Mesenchymal stem cell (in vitro differentiated cells and primary cell): ENCODE measurements at regions not wholly inside any gene's neighbourhood (a gene's known extent, or its start where the extent isn't known, plus 50 kb on each side); places are given as distances from the start of the nearest gene placed in this dataset.
A peak's percentile ranks its signal among the peaks of the same experiment; 100 is the strongest.

ENCODE experiments used
- DNase-seq: peaks from one replicate; pipeline ENCODE4 v3.0.0-alpha.2; 2013
- H2AFZ ChIP-seq: one replicate; pipeline ENCODE4 v1.6.1; 2013; ENCODE audit warnings: low read depth, mild to moderate bottlenecking, control low read depth, inconsistent platforms, low read length, moderate library complexity
- H2AK5ac ChIP-seq: 2 replicates; pipeline ENCODE4 v1.6.1; 2013; ENCODE audit warnings: low read length, moderate library complexity, mild to moderate bottlenecking, inconsistent platforms; ENCODE audit not compliant: severe bottlenecking
- H2BK120ac ChIP-seq: one replicate; pipeline ENCODE4 v1.6.1; 2013; ENCODE audit warnings: low read depth, mild to moderate bottlenecking, inconsistent platforms, low read length, moderate library complexity
- H2BK12ac ChIP-seq, 2 experiments: one replicate each; pipeline ENCODE4 v1.6.1; 2013; ENCODE audit warnings: inconsistent platforms in 2 of 2, low read length in 2 of 2, mild to moderate bottlenecking in 2 of 2, moderate library complexity in 2 of 2, control low read depth in 1 of 2
- H2BK15ac ChIP-seq: one replicate; pipeline ENCODE4 v1.6.1; 2013; ENCODE audit warnings: mild to moderate bottlenecking, low read depth, inconsistent platforms; ENCODE audit not compliant: poor library complexity, severe bottlenecking
- H2BK5ac ChIP-seq: 2 replicates; pipeline ENCODE4 v1.6.1; 2013; ENCODE audit warnings: low read depth, mild to moderate bottlenecking, low read length, control low read depth, inconsistent platforms; ENCODE audit not compliant: poor library complexity, severe bottlenecking
- H3K14ac ChIP-seq, 2 experiments: one replicate each; pipeline ENCODE4 v1.6.1; 2013; ENCODE audit warnings: inconsistent platforms in 2 of 2, low read length in 2 of 2, control low read depth in 1 of 2, mild to moderate bottlenecking in 1 of 2, moderate library complexity in 1 of 2
- H3K18ac ChIP-seq, 2 experiments: one replicate each; pipeline ENCODE4 v1.6.1; 2013; ENCODE audit warnings: inconsistent platforms in 2 of 2, low read length in 2 of 2, control low read depth in 1 of 2, low read depth in 1 of 2, mild to moderate bottlenecking in 1 of 2
- H3K23ac ChIP-seq, 2 experiments: one replicate each; pipeline ENCODE4 v1.6.1; 2013; ENCODE audit warnings: inconsistent platforms in 2 of 2, low read length in 2 of 2, mild to moderate bottlenecking in 2 of 2, moderate library complexity in 2 of 2, control low read depth in 1 of 2
- H3K27ac ChIP-seq: 2 replicates; pipeline ENCODE4 v1.5.1; 2013; ENCODE audit warnings: mild to moderate bottlenecking, moderate library complexity, low read length, control low read depth, inconsistent platforms; ENCODE audit not compliant: poor library complexity, severe bottlenecking
- H3K27me3 ChIP-seq, 2 experiments: 2 replicates each; pipeline versions ENCODE4 v1.6.1 to v1.7.0; 2013; ENCODE audit warnings: low read length in 2 of 2, mild to moderate bottlenecking in 2 of 2, moderate library complexity in 2 of 2, control low read depth in 1 of 2, inconsistent platforms in 1 of 2; ENCODE audit not compliant: control insufficient read depth in 1 of 2, insufficient read depth in 1 of 2
- H3K36me3 ChIP-seq, 2 experiments: 2 replicates each; pipeline versions ENCODE4 v1.6.1 to v1.7.0; 2013; ENCODE audit warnings: low read length in 2 of 2, control low read depth in 1 of 2, inconsistent platforms in 1 of 2, low read depth in 1 of 2, mild to moderate bottlenecking in 1 of 2; ENCODE audit not compliant: insufficient read depth in 2 of 2, control insufficient read depth in 1 of 2
- H3K4ac ChIP-seq, 2 experiments: one replicate each; pipeline ENCODE4 v1.6.1; 2013; ENCODE audit warnings: inconsistent platforms in 2 of 2, low read length in 2 of 2, mild to moderate bottlenecking in 2 of 2, moderate library complexity in 2 of 2, control low read depth in 1 of 2, low read depth in 1 of 2
- H3K4me1 ChIP-seq: 2 replicates; pipeline ENCODE4 v1.6.1; 2013; ENCODE audit warnings: low read depth, low read length, control low read depth; ENCODE audit not compliant: control insufficient read depth, insufficient read depth
- H3K4me2 ChIP-seq: 2 replicates; pipeline ENCODE4 v1.6.1; 2013; ENCODE audit warnings: low read length, mild to moderate bottlenecking, inconsistent platforms; ENCODE audit not compliant: poor library complexity, severe bottlenecking
- H3K4me3 ChIP-seq, 2 experiments: 2 replicates each; pipeline versions ENCODE4 v1.5.1 to v1.7.0; 2013; ENCODE audit warnings: low read length in 2 of 2, mild to moderate bottlenecking in 2 of 2, control low read depth in 1 of 2, low read depth in 1 of 2; ENCODE audit not compliant: insufficient read depth in 1 of 2
- H3K79me1 ChIP-seq: replicated peaks from 2 replicates; pipeline ENCODE4 v1.6.1; 2013; ENCODE audit warnings: mild to moderate bottlenecking, control low read depth, low read length, inconsistent platforms; ENCODE audit not compliant: poor library complexity, severe bottlenecking
- H3K9ac ChIP-seq: 2 replicates; pipeline ENCODE4 v1.7.0; 2013; ENCODE audit warnings: mild to moderate bottlenecking, low read length, moderate library complexity
- H3K9me3 ChIP-seq: 2 replicates; pipeline ENCODE4 v1.7.0; 2013; ENCODE audit warnings: mild to moderate bottlenecking, low read length; ENCODE audit not compliant: control insufficient read depth
- H4K8ac ChIP-seq: one replicate; pipeline ENCODE4 v1.6.1; 2013; ENCODE audit warnings: inconsistent platforms, mild to moderate bottlenecking, low read length, moderate library complexity
- H4K91ac ChIP-seq: one replicate; pipeline ENCODE4 v1.6.1; 2013; ENCODE audit warnings: mild to moderate bottlenecking, low read length, inconsistent platforms
- WGBS: methylation state at CpG from one replicate; pipeline ENCODE4 v1.1.7; 2013; ENCODE audit warnings: mixed read lengths; 5-methylcytosine and 5-hydroxymethylcytosine counted together

DNA sequence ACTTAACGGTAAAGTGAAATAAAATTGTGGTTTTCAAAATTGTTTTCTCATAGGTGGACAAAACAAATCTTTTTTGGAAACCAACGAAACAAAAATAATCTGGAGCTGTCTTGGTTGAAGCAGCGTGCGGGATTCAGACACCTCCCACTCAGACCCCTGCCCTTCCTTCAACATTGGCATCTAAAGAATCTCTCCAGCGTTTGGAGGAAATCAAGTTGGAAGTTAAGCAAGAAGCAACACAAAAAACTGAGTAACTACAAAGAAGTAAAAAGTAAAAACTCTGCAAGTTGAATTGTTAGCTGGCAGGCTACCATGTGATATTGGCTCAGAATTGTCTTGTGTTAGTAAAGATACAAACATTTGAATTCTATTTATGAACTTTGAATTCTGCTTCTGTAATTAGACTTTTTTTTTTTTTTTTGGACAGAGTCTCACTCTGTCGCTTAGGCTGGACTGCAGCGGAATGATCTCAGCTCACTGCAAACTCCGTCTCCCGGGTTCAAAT, 361.0 kb upstream of the PMFBP1 start:
- H3K4me2 ChIP-seq, result no peak overlapping the region
- no peak overlapping the region for H4K8ac ChIP-seq
- no peaks in the 10 kb centered on the region for H3K4me1 ChIP-seq
- no peak overlapping the region for H3K9ac ChIP-seq
- H3K27ac ChIP-seq, result no peak overlapping the region
- no peak overlapping the region for H3K14ac ChIP-seq
- 92% methylated on average over 8 of the region's 9 CpGs for WGBS
- no peaks in the 10 kb centered on the region for H3K36me3 ChIP-seq
- H2AFZ ChIP-seq, result no peak overlapping the region
- H3K79me1 ChIP-seq, result no peaks in the 10 kb centered on the region
- H3K4me3 ChIP-seq, result no peak overlapping the region
- H3K18ac ChIP-seq, result no peak overlapping the region
- no peak for DNase-seq
- no peak overlapping the region for H2BK15ac ChIP-seq
- H3K9me3 ChIP-seq, result no peaks in the 10 kb centered on the region
- H2BK12ac ChIP-seq, result no peak overlapping the region
- H2AK5ac ChIP-seq, result no peak overlapping the region
- no peak overlapping the region for H4K91ac ChIP-seq
- no peak overlapping the region for H2BK5ac ChIP-seq
- H3K27me3 ChIP-seq, result no peaks in the 10 kb centered on the region
- no peak overlapping the region for H3K4ac ChIP-seq
- no peak overlapping the region for H3K23ac ChIP-seq
- no peak overlapping the region for H2BK120ac ChIP-seq

DNA sequence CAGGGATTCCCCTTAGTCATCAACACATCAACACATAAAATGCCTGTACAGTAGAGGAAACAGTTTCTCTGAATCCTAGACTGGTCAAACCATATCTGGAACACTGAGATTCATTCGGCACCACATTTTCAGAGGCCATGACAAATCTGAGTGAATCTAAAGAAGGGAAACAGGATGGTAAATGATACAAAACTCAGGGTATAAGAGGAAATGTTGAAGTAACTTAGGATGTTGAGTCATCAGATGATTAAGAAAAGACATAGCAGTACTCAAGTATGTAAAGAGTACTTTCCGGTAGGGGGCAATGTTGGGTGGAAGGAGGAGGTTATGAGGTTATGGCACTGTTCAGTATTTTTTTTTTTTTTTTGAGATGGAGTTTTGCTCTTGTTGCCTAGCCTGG, 358.5 kb upstream of the PMFBP1 start:
- 49% methylated on average over 2 of the region's 2 CpGs for WGBS
- no peak overlapping the region for H2BK120ac ChIP-seq
- no peak overlapping the region for H3K4ac ChIP-seq
- no peak overlapping the region for H3K23ac ChIP-seq
- H3K9me3 ChIP-seq, result no peaks in the 10 kb centered on the region
- H3K4me1 ChIP-seq, result no peaks in the 10 kb centered on the region
- no peak overlapping the region for H2BK5ac ChIP-seq
- no peak overlapping the region for H2BK12ac ChIP-seq
- H3K27me3 ChIP-seq, result no peaks in the 10 kb centered on the region
- no peak overlapping the region for H3K4me2 ChIP-seq
- H3K36me3 ChIP-seq, result no peaks in the 10 kb centered on the region
- H4K8ac ChIP-seq, result no peak overlapping the region
- no peak overlapping the region for H3K9ac ChIP-seq
- no peak overlapping the region for H2BK15ac ChIP-seq
- no peak overlapping the region for H3K4me3 ChIP-seq
- no peak overlapping the region for H4K91ac ChIP-seq
- no peaks in the 10 kb centered on the region for H3K79me1 ChIP-seq
- no peak overlapping the region for H2AK5ac ChIP-seq
- no peak overlapping the region for H3K27ac ChIP-seq
- peak; percentile 70 for DNase-seq
- no peak overlapping the region for H3K14ac ChIP-seq
- H2AFZ ChIP-seq, result no peak overlapping the region
- H3K18ac ChIP-seq, result no peak overlapping the region

DNA sequence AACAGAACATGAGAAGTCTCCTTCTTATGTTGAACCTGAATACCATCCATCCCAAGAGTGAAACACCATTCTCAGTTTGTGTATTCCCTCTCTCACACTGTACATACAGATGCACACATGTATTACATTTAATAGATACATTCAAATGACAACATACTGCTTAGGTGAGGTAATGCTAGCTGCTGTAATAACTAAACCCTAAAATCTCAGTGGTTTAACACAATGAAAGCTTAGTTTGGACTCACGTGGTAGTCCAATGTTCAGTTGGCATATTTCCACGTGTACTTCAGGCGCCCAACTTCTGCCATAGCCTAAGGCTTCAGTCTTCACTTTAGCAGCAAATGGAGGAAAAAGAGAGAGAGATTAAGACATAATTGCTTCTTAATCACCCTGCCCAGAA, 351.1 kb upstream of the PMFBP1 start:
- Histone ChIP-seq H4K91ac (no peak overlapping the region), H3K9ac (no peak overlapping the region), H3K4me3 (no peak overlapping the region), H3K36me3 (no peaks in the 10 kb centered on the region), H3K23ac (no peak overlapping the region), H2BK12ac (no peak overlapping the region), H3K9me3 (no peaks in the 10 kb centered on the region), H3K27me3 (no peaks in the 10 kb centered on the region), H4K8ac (no peak overlapping the region), H2BK15ac (no peak overlapping the region), H2AFZ (no peak overlapping the region), H3K79me1 (no peaks in the 10 kb centered on the region), H2BK120ac (no peak overlapping the region), H3K4me1 (no peaks in the 10 kb centered on the region), H3K14ac (no peak overlapping the region), H3K27ac (no peak overlapping the region), H2BK5ac (no peak overlapping the region), H2AK5ac (no peak overlapping the region), H3K4me2 (no peak overlapping the region), H3K4ac (no peak overlapping the region), H3K18ac (no peak overlapping the region)
- no peak for DNase-seq
- WGBS, result 100% methylated on average over 2 of the region's 3 CpGs

DNA sequence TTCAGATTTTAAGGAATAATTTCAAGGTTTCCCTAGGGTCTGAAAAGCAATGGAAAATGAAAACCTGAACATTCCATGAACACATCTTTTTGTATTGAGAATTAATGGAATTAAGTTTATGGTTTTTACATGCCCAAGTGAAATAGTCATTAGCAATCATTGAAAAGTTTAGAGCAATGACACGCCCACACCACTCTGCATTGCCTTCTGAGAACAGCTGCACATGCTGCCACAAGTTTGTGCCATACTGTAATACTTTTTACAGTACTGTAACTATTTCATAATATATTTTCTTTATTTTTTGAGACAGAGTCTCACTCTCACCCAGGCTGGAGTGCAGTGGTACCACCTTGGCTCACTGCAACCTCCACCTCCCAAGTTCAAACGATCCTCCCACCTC, 345.2 kb upstream of the PMFBP1 start:
- no peak overlapping the region for H3K4me2 ChIP-seq
- no peak overlapping the region for H2AFZ ChIP-seq
- no peak overlapping the region for H2BK5ac ChIP-seq
- no peak overlapping the region for H3K4ac ChIP-seq
- no peak overlapping the region for H2AK5ac ChIP-seq
- DNase-seq, result no peak
- no peak overlapping the region for H2BK12ac ChIP-seq
- no peak overlapping the region for H3K23ac ChIP-seq
- no peaks in the 10 kb centered on the region for H3K4me1 ChIP-seq
- 100% methylated on average over 2 of the region's 2 CpGs for WGBS
- no peak overlapping the region for H3K18ac ChIP-seq
- H3K14ac ChIP-seq, result no peak overlapping the region
- no peaks in the 10 kb centered on the region for H3K79me1 ChIP-seq
- H3K27ac ChIP-seq, result no peak overlapping the region
- no peak overlapping the region for H2BK15ac ChIP-seq
- no peaks in the 10 kb centered on the region for H3K36me3 ChIP-seq
- no peak overlapping the region for H3K9ac ChIP-seq
- no peaks in the 10 kb centered on the region for H3K9me3 ChIP-seq
- no peaks in the 10 kb centered on the region for H3K27me3 ChIP-seq
- no peak overlapping the region for H3K4me3 ChIP-seq
- H2BK120ac ChIP-seq, result no peak overlapping the region
- H4K91ac ChIP-seq, result no peak overlapping the region
- H4K8ac ChIP-seq, result no peak overlapping the region
